NB4 (cell line): ENCODE measurements at regions not wholly inside any gene's neighbourhood (a gene's known extent, or its start where the extent isn't known, plus 50 kb on each side); places are given as distances from the start of the nearest gene placed in this dataset.

Experiments used
- DNase-seq: peaks from one replicate; pipeline ENCODE4 v3.0.0; 2010; ENCODE audit warnings: low read depth
- H3K4me3 ChIP-seq: one replicate; pipeline ENCODE4 v1.5.1; 2011; ENCODE audit warnings: mild to moderate bottlenecking, low read depth, low read length, moderate library complexity
- MYC ChIP-seq: IDR thresholded peaks from 2 replicates; pipeline ENCODE4 v1.6.1; 2011; ENCODE audit warnings: low read depth, low read length
- POLR2A ChIP-seq: IDR thresholded peaks from 2 replicates; pipeline ENCODE4 v1.6.1; 2011; ENCODE audit warnings: mild to moderate bottlenecking; ENCODE audit not compliant: insufficient read length; ENCODE audit errors: extremely low read depth
- TF ChIP-seq, protein P1 (sequence below): IDR thresholded peaks from one replicate; pipeline ENCODE4 v1.5.1; 2012; ENCODE audit warnings: low read depth, low read length
- TF ChIP-seq, protein P2 (sequence below): IDR thresholded peaks from 2 replicates; pipeline ENCODE4 v1.6.1; 2011; ENCODE audit warnings: low read depth, low read length

DNA sequence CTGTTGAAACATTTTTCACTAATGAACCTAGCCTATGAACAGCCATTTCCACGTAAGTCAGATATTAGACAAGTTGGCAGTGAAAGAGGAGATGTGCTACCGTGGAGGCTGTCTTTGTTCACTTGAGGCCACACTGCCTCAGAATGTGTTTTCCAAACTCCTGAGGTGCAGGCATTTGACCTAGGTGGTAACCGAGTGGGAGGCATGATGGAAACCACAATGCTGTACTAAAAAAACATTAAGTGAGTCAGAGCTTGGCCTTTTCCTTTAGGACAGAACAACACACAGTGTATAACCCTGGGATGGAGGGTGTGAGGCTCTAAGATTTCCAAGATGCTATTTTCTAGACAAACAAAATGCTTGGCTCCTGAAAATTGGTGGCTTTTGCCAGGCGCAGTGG lies 406.3 kb downstream of the SOX2 start:
- no peak overlapping the region for H3K4me3 ChIP-seq
- TF ChIP-seq MYC, result no peak
- no peak for TF ChIP-seq POLR2A
- TF ChIP-seq, protein P1, sequence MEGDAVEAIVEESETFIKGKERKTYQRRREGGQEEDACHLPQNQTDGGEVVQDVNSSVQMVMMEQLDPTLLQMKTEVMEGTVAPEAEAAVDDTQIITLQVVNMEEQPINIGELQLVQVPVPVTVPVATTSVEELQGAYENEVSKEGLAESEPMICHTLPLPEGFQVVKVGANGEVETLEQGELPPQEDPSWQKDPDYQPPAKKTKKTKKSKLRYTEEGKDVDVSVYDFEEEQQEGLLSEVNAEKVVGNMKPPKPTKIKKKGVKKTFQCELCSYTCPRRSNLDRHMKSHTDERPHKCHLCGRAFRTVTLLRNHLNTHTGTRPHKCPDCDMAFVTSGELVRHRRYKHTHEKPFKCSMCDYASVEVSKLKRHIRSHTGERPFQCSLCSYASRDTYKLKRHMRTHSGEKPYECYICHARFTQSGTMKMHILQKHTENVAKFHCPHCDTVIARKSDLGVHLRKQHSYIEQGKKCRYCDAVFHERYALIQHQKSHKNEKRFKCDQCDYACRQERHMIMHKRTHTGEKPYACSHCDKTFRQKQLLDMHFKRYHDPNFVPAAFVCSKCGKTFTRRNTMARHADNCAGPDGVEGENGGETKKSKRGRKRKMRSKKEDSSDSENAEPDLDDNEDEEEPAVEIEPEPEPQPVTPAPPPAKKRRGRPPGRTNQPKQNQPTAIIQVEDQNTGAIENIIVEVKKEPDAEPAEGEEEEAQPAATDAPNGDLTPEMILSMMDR, result no peak
- TF ChIP-seq, protein P2, sequence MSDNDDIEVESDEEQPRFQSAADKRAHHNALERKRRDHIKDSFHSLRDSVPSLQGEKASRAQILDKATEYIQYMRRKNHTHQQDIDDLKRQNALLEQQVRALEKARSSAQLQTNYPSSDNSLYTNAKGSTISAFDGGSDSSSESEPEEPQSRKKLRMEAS, result no peak
- no peak for DNase-seq

DNA sequence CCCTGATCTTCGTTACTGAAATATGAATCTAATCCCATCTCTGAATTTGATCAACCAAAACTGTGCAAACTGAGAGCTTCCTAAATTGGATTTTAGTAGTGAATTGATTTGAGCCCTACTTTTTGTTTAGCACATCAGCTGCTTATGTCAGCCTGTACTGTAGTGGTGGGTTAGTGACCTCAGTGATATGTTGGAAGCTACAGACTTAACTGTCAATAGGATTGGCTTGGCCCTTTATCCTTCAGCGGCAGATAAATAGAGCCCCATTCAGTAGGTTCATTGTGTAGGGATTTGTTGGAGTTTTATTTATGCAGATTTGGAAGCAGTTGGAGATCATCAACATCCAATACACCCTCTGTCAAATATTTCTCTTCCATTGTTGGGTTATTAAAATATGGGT lies 409.7 kb downstream of the SOX2 start:
- DNase-seq, result no peak
- TF ChIP-seq, protein P1, result no peak
- TF ChIP-seq POLR2A, result no peak
- TF ChIP-seq MYC, result no peak
- TF ChIP-seq, protein P2, result no peak
- no peak overlapping the region for H3K4me3 ChIP-seq

DNA sequence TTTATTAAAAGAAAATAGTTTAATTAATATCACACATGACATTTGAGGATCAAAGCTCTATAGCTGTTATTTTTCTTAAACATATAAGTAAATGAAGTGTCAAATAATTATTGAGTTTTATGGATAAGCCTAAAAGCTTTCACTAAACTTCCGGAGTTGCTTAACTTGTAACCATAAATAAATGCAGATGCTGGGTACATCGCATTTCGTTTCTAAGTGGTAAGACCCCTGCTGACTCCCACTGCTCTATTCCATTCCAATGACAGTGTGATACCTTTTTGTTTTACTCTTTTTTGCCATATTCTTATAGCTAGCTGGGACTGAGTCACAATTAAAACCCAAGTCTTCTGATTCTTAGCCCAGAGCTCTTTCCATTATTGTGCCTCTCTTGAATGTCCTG lies 411.1 kb downstream of the SOX2 start:
- no peak for DNase-seq
- TF ChIP-seq MYC, result no peak
- TF ChIP-seq, protein P1, result no peak
- no peak for TF ChIP-seq POLR2A
- TF ChIP-seq, protein P2, result no peak
- no peak overlapping the region for H3K4me3 ChIP-seq

DNA sequence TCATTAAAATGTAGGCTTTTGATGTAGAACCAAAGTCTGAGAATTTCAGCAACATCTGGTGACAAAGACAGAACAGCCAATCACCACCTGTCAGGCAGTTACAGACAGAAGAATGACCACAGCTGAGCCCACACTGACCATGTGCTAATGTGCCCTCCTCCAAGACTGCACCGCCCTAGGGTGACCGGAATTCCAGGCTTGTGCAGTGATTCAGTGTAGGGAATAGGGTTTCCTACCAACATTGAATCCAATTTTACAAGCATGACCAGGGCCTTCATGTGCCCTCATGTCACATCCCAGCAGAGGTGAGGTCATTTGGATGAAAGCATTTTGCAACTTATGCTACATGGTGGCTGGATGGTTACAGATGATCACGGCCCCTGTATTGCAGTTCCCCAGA lies 412.5 kb downstream of the SOX2 start:
- no peak for TF ChIP-seq POLR2A
- TF ChIP-seq, protein P1, result no peak
- TF ChIP-seq, protein P2, result no peak
- TF ChIP-seq MYC, result no peak
- DNase-seq, result no peak
- H3K4me3 ChIP-seq, result no peak overlapping the region

DNA sequence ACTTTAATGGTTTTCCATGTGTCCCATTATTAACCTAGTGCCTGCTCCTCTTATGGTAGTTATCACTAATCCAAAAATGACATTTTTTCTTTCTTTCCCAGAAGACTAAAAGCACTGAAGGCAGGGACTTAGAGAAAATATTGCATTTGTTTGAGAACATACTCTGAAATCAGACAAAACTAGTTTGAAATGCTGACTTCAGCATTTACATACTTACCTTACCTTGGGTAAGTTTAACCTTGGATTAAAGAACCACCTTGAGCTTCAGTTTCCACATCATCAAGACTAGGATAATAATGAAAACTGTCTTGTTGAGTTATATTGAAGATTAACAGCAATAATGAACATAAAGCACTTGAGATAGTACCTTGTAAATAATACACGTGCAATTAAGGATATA lies 413.0 kb downstream of the SOX2 start:
- TF ChIP-seq, protein P2, result no peak
- TF ChIP-seq POLR2A (no peak), MYC (no peak)
- TF ChIP-seq, protein P1, result no peak
- no peak for DNase-seq
- H3K4me3 ChIP-seq, result no peak overlapping the region

DNA sequence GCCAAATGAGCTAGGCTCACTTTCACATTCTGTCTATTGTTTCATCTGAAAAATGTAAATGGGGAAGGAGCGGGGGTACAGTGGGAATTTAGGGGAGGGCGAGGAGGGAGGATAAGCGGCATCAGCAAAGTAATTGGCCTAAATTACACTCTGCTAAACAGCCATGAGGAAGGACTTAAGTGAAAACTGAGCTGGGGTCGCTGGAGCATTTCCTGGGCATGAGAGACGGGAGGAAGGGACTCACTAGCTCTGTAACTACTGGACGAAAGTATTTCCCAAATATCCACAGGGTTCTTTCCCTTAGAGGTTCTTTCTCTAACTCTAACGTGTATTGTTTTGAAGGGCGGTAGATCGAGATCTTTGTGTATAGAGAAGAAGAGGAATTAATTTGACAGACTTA lies 418.0 kb downstream of the SOX2 start:
- H3K4me3 ChIP-seq, result no peak overlapping the region
- TF ChIP-seq MYC (no peak), POLR2A (no peak)
- TF ChIP-seq, protein P2, result no peak
- TF ChIP-seq, protein P1, result no peak
- DNase-seq, result no peak
